ENCODE measurements at regions not wholly inside any gene's neighbourhood (a gene's known extent, or its start where the extent isn't known, plus 50 kb on each side); places are given as distances from the start of the nearest gene placed in this dataset.

- peaks cover 21 to 39% of the 10 kb centered on the region in 2 donors for H3K27me3 Mint-ChIP-seq (ENCODE audit: low read depth in 2 of 2)
- H3K4me1 Mint-ChIP-seq: peaks cover 0 to 15% of the 10 kb centered on the region in 2 donors
- intact Hi-C loops (cut with micrococcal nuclease): no loop called here
- no peak for TF ChIP-seq CTCF (IDR thresholded peaks at IDR 0.05)
- H3K9me3 ChIP-seq (ENCODE audit: control insufficient read depth, insufficient read depth, low read length): no peaks in the 10 kb centered on the region
- DNase-seq: no peak
- no peak overlapping the region for H3K4me3 ChIP-seq (ENCODE audit: low read length)
- H3K27ac ChIP-seq (ENCODE audit: low read length): no peak overlapping the region
- H3K4me1 ChIP-seq (ENCODE audit: control insufficient read depth, insufficient read depth, low read length): peaks cover 8% of the 10 kb centered on the region
- no peaks in the 10 kb centered on the region for H3K36me3 Mint-ChIP-seq
- no peak for ATAC-seq
- H3K4me3 Mint-ChIP-seq: no peak overlapping the region
- H3K9me3 Mint-ChIP-seq: no peaks in the 10 kb centered on the region
- no peak overlapping the region for H3K27ac Mint-ChIP-seq
- peaks cover 8% of the 10 kb centered on the region for H3K27me3 ChIP-seq (ENCODE audit: control insufficient read depth, insufficient read depth, low read length)
- 88% methylated on average over 13 of the region's 13 CpGs for WGBS (ENCODE audit: insufficient coverage)
- H3K36me3 ChIP-seq (ENCODE audit: control insufficient read depth, insufficient read depth, low read length): no peaks in the 10 kb centered on the region
These were observed 111.7 kb upstream of the PTPN1 start for GRCh38 chr20:50398471-50398820.

GRCh38 chr20:50398821-50399554, 111.2 kb upstream of the PTPN1 start:
- Histone ChIP-seq H3K9me3 (ENCODE audit: control insufficient read depth, insufficient read depth, low read length) (no peaks in the 10 kb centered on the region), H3K36me3 (ENCODE audit: control insufficient read depth, insufficient read depth, low read length) (no peaks in the 10 kb centered on the region), H3K4me1 (ENCODE audit: control insufficient read depth, insufficient read depth, low read length) (peaks cover 8% of the 10 kb centered on the region), H3K27me3 (ENCODE audit: control insufficient read depth, insufficient read depth, low read length) (peaks cover 8% of the 10 kb centered on the region), H3K4me3 (ENCODE audit: low read length) (no peak overlapping the region), H3K27ac (ENCODE audit: low read length) (no peak overlapping the region)
- Mint-ChIP-seq H3K4me3 (no peak overlapping the region), H3K36me3 (no peaks in the 10 kb centered on the region), H3K9me3 (no peaks in the 10 kb centered on the region), H3K4me1 (peaks cover 0 to 19% of the 10 kb centered on the region in 2 donors), H3K27ac (no peak overlapping the region), H3K27me3 (ENCODE audit: low read depth in 2 of 2) (peaks cover 25 to 38% of the 10 kb centered on the region in 2 donors)
- intact Hi-C loops (cut with micrococcal nuclease): no loop called here
- DNase-seq (no peak), ATAC-seq (no peak)
- no peak for TF ChIP-seq CTCF (IDR thresholded peaks at IDR 0.05)
- 85% methylated on average over 20 of the region's 20 CpGs for WGBS (ENCODE audit: insufficient coverage)

GRCh38 chr20:50399555-50399916, 110.6 kb upstream of the PTPN1 start:
- H3K4me1 Mint-ChIP-seq: peaks cover 0 to 21% of the 10 kb centered on the region in 2 donors
- H3K27me3 Mint-ChIP-seq (ENCODE audit: low read depth in 2 of 2): peaks cover 28 to 38% of the 10 kb centered on the region in 2 donors
- no peaks in the 10 kb centered on the region for H3K9me3 Mint-ChIP-seq
- Histone ChIP-seq H3K27ac (ENCODE audit: low read length) (no peak overlapping the region), H3K27me3 (ENCODE audit: control insufficient read depth, insufficient read depth, low read length) (peaks cover 3% of the 10 kb centered on the region), H3K4me1 (ENCODE audit: control insufficient read depth, insufficient read depth, low read length) (peaks cover 4% of the 10 kb centered on the region), H3K4me3 (ENCODE audit: low read length) (no peak overlapping the region), H3K9me3 (ENCODE audit: control insufficient read depth, insufficient read depth, low read length) (no peaks in the 10 kb centered on the region), H3K36me3 (ENCODE audit: control insufficient read depth, insufficient read depth, low read length) (no peaks in the 10 kb centered on the region)
- no peak overlapping the region for H3K4me3 Mint-ChIP-seq
- ATAC-seq: no peak
- no peaks in the 10 kb centered on the region for H3K36me3 Mint-ChIP-seq
- no peak for TF ChIP-seq CTCF (IDR thresholded peaks at IDR 0.05)
- no peak for DNase-seq
- intact Hi-C loops (cut with micrococcal nuclease): no loop called here
- WGBS (ENCODE audit: insufficient coverage): 96% methylated on average over 9 of the region's 9 CpGs
- no peak overlapping the region for H3K27ac Mint-ChIP-seq
